ENCODE measurements at regions not wholly inside any gene's neighbourhood (a gene's known extent, or its start where the extent isn't known, plus 50 kb on each side); places are given as distances from the start of the nearest gene placed in this dataset.
"Not testable (repeated sequence)": the region's sequence is repeated elsewhere in the genome, so short reads cannot be mapped to it uniquely, and the experiment has no call there.

- no peak overlapping the region for H3K4me3 ChIP-seq
- no peaks in the 10 kb centered on the region for H3K9me3 ChIP-seq
- H3K36me3 ChIP-seq: peaks cover 0 to 71% of the 10 kb centered on the region in 2 donors
- H3K4me1 ChIP-seq: no peaks in the 10 kb centered on the region
- H3K27ac ChIP-seq: no peak overlapping the region
- no peak for TF ChIP-seq POLR2A (IDR thresholded peaks at IDR 0.05)
- no peak for TF ChIP-seq CTCF (IDR thresholded peaks at IDR 0.05)
- TF ChIP-seq EP300 (IDR thresholded peaks at IDR 0.05): no peak
- no peak for TF ChIP-seq POLR2AphosphoS5 (IDR thresholded peaks at IDR 0.05)
- no peak for ATAC-seq
- WGBS, 2 donors (ENCODE audit: low coverage in 1 of 2): 88% methylated on average over 2 of the region's 2 CpGs
- H3K27me3 ChIP-seq: no peaks in the 10 kb centered on the region
Measured at GRCh38 chr12:100083308-100083707, 59.4 kb downstream of the BLTP3B start.

- not testable (repeated sequence) for H3K4me1 ChIP-seq, H3K9me3 ChIP-seq, H3K4me3 ChIP-seq, H3K27me3 ChIP-seq, H3K27ac ChIP-seq, ATAC-seq
- H3K36me3 ChIP-seq: peaks cover 0 to 65% of the 10 kb centered on the region in 2 donors
- 57 to 97% methylated on average over 1 to 3 of the region's 3 CpGs for WGBS, 2 donors (ENCODE audit: low coverage in 1 of 2)
Measured at GRCh38 chr12:100078777-100079176, 63.9 kb downstream of the BLTP3B start.

GRCh38 chr12:100077367-100077766 lies 65.3 kb downstream of the BLTP3B start:
- Histone ChIP-seq H3K9me3 (no peaks in the 10 kb centered on the region), H3K4me1 (no peaks in the 10 kb centered on the region), H3K27me3 (no peaks in the 10 kb centered on the region), H3K36me3 (peaks cover 0 to 52% of the 10 kb centered on the region in 2 donors), H3K4me3 (no peak overlapping the region), H3K27ac (no peak overlapping the region)
- TF ChIP-seq POLR2AphosphoS5 (IDR thresholded peaks at IDR 0.05) (no peak), CTCF (IDR thresholded peaks at IDR 0.05) (peak in 3 of 4 experiments; percentile 10 to 15 (median 11))
- 73 to 77% methylated on average over 3 of the region's 3 CpGs for WGBS, 2 donors (ENCODE audit: low coverage in 1 of 2)
- ATAC-seq: no peak

GRCh38 chr12:100075598-100075997 lies 67.1 kb downstream of the BLTP3B start:
- no peaks in the 10 kb centered on the region for H3K4me1 ChIP-seq
- TF ChIP-seq CTCF (IDR thresholded peaks at IDR 0.05) (no peak), POLR2A (IDR thresholded peaks at IDR 0.05) (no peak), EP300 (IDR thresholded peaks at IDR 0.05) (no peak), POLR2AphosphoS5 (IDR thresholded peaks at IDR 0.05) (no peak)
- no peaks in the 10 kb centered on the region for H3K27me3 ChIP-seq
- no peak overlapping the region for H3K4me3 ChIP-seq
- no peak overlapping the region for H3K27ac ChIP-seq
- peaks cover 0 to 48% of the 10 kb centered on the region in 2 donors for H3K36me3 ChIP-seq
- no peaks in the 10 kb centered on the region for H3K9me3 ChIP-seq
- ATAC-seq: no peak
- 88 to 95% methylated on average over 2 of the region's 2 CpGs for WGBS, 2 donors (ENCODE audit: low coverage in 1 of 2)

GRCh38 chr12:100069795-100070194 lies 72.9 kb downstream of the BLTP3B start:
- TF ChIP-seq POLR2AphosphoS5 (IDR thresholded peaks at IDR 0.05) (no peak), EP300 (IDR thresholded peaks at IDR 0.05) (no peak), CTCF (IDR thresholded peaks at IDR 0.05) (no peak), POLR2A (IDR thresholded peaks at IDR 0.05) (no peak)
- Histone ChIP-seq H3K36me3 (peaks cover 0 to 72% of the 10 kb centered on the region in 2 donors), H3K27ac (no peak overlapping the region), H3K4me3 (no peak overlapping the region), H3K9me3 (peaks cover 0 to 14% (median 0%) of the 10 kb centered on the region in 3 donors), H3K4me1 (no peaks in the 10 kb centered on the region), H3K27me3 (no peaks in the 10 kb centered on the region)
- ATAC-seq: no peak
- WGBS, 2 donors (ENCODE audit: low coverage in 1 of 2): 83 to 86% methylated on average over 1 of the region's 1 CpG
